SW 1271 (cell line): ENCODE measurements at regions not wholly inside any gene's neighbourhood (a gene's known extent, or its start where the extent isn't known, plus 50 kb on each side); places are given as distances from the start of the nearest gene placed in this dataset.

Experiments used
- DNase-seq, 2 experiments: peaks; one replicate each; lab custom pipeline; 2025; lab: John Stamatoyannopoulos, UW

GRCh38 chr10:29028486-29028885 is 260.4 kb upstream of the LYZL1 start:
- no peak for DNase-seq

GRCh38 chr10:29030900-29031299 is 258.0 kb upstream of the LYZL1 start:
- DNase-seq: no peak

- no peak for DNase-seq
Observed at GRCh38 chr10:29032169-29032568, 256.7 kb upstream of the LYZL1 start.

- DNase-seq: no peak
Observed at GRCh38 chr10:29033311-29033940, 255.4 kb upstream of the LYZL1 start.

GRCh38 chr10:29034592-29034991 is 254.3 kb upstream of the LYZL1 start:
- no peak for DNase-seq

GRCh38 chr10:29035721-29036120 is 253.1 kb upstream of the LYZL1 start:
- DNase-seq: no peak

GRCh38 chr10:29037348-29038113 is 251.3 kb upstream of the LYZL1 start:
- DNase-seq: no peak

GRCh38 chr10:29039091-29039490 is 249.8 kb upstream of the LYZL1 start:
- no peak for DNase-seq

GRCh38 chr10:29039677-29040189 is 249.1 kb upstream of the LYZL1 start:
- peak in 1 of 2 experiments; percentile 36 for DNase-seq

GRCh38 chr10:29041616-29042015 is 247.3 kb upstream of the LYZL1 start:
- DNase-seq: no peak

GRCh38 chr10:29048506-29048905 is 240.4 kb upstream of the LYZL1 start:
- DNase-seq: no peak

- DNase-seq: no peak
Observed at GRCh38 chr10:29050081-29050480, 238.8 kb upstream of the LYZL1 start.

GRCh38 chr10:29055101-29055500 is 233.8 kb upstream of the LYZL1 start:
- DNase-seq: no peak

- no peak for DNase-seq
Observed at GRCh38 chr10:29056729-29057128, 232.1 kb upstream of the LYZL1 start.

- no peak for DNase-seq
Observed at GRCh38 chr10:29057822-29058331, 231.0 kb upstream of the LYZL1 start.

GRCh38 chr10:29063806-29064644 is 224.8 kb upstream of the LYZL1 start:
- DNase-seq: no peak

- DNase-seq: no peak
Observed at GRCh38 chr10:29064680-29065079, 224.2 kb upstream of the LYZL1 start.

- DNase-seq: no peak
Observed at GRCh38 chr10:29067161-29067560, 221.7 kb upstream of the LYZL1 start.

GRCh38 chr10:29067628-29068027 is 221.2 kb upstream of the LYZL1 start:
- DNase-seq: no peak

GRCh38 chr10:29068302-29068701 is 220.6 kb upstream of the LYZL1 start:
- no peak for DNase-seq

- DNase-seq: no peak
Observed at GRCh38 chr10:29068966-29069365, 219.9 kb upstream of the LYZL1 start.

- DNase-seq: no peak
Observed at GRCh38 chr10:29069941-29070340, 218.9 kb upstream of the LYZL1 start.
